Skin epidermis (tissue), 12 donors: ENCODE measurements at regions not wholly inside any gene's neighbourhood (a gene's known extent, or its start where the extent isn't known, plus 50 kb on each side); places are given as distances from the start of the nearest gene placed in this dataset.

Source experiments
- H3K27ac ChIP-seq, 21 experiments: fragments of 200-600 bp; sonication (generic) in 11 of 21; one replicate each; pipeline ENCODE4 v1.5.0; 2020; ENCODE audit warnings: mild to moderate bottlenecking in 3 of 21, inconsistent platforms in 2 of 21, moderate library complexity in 2 of 21
- H3K4me3 ChIP-seq, 7 experiments: fragments of 200-600 bp; sonication (generic) in 2 of 7; one replicate each; pipeline ENCODE4 v1.5.0; 2020; ENCODE audit warnings: inconsistent platforms in 2 of 7, mild to moderate bottlenecking in 2 of 7, moderate library complexity in 1 of 7

- no peak overlapping the region for H3K4me3 ChIP-seq
- no peak overlapping the region for H3K27ac ChIP-seq
Observed at GRCh38 chr9:14403081-14403480, 89.1 kb upstream of the NFIB start.

- Histone ChIP-seq H3K4me3 (no peak overlapping the region), H3K27ac (no peak overlapping the region)
Observed at GRCh38 chr9:14402583-14402982, 88.6 kb upstream of the NFIB start.

- Histone ChIP-seq H3K4me3 (no peak overlapping the region), H3K27ac (no peak overlapping the region)
Observed at GRCh38 chr9:14401911-14402310, 88.0 kb upstream of the NFIB start.

GRCh38 chr9:14400658-14400995 lies 86.7 kb upstream of the NFIB start:
- H3K4me3 ChIP-seq: peak overlapping the region in 1 of 7 experiments; percentile 10
- no peak overlapping the region for H3K27ac ChIP-seq

- Histone ChIP-seq H3K4me3 (peak overlapping the region in 1 of 7 experiments; percentile 10), H3K27ac (peak overlapping the region in 2 of 21 experiments; percentile 23 to 37)
Observed at GRCh38 chr9:14399756-14400657, 86.1 kb upstream of the NFIB start.

GRCh38 chr9:14398473-14398872 lies 84.5 kb upstream of the NFIB start:
- Histone ChIP-seq H3K27ac (no peak overlapping the region), H3K4me3 (no peak overlapping the region)

GRCh38 chr9:14396171-14396570 lies 82.2 kb upstream of the NFIB start:
- Histone ChIP-seq H3K27ac (no peak overlapping the region), H3K4me3 (no peak overlapping the region)

GRCh38 chr9:14395317-14396082 lies 81.6 kb upstream of the NFIB start:
- no peak overlapping the region for H3K4me3 ChIP-seq
- H3K27ac ChIP-seq: no peak overlapping the region

- no peak overlapping the region for H3K4me3 ChIP-seq
- H3K27ac ChIP-seq: no peak overlapping the region
Observed at GRCh38 chr9:14393418-14393817, 79.5 kb upstream of the NFIB start.

GRCh38 chr9:14391620-14392019 lies 77.7 kb upstream of the NFIB start:
- Histone ChIP-seq H3K4me3 (no peak overlapping the region), H3K27ac (no peak overlapping the region)

- H3K27ac ChIP-seq: peak overlapping the region in 1 of 21 experiments; percentile 60
- H3K4me3 ChIP-seq: no peak overlapping the region
Observed at GRCh38 chr9:14389657-14390056, 75.7 kb upstream of the NFIB start.

- no peak overlapping the region for H3K4me3 ChIP-seq
- no peak overlapping the region for H3K27ac ChIP-seq
Observed at GRCh38 chr9:14389146-14389545, 75.2 kb upstream of the NFIB start.

- Histone ChIP-seq H3K27ac (no peak overlapping the region), H3K4me3 (no peak overlapping the region)
Observed at GRCh38 chr9:14383773-14384172, 69.8 kb upstream of the NFIB start.

GRCh38 chr9:14383294-14383693 lies 69.4 kb upstream of the NFIB start:
- no peak overlapping the region for H3K4me3 ChIP-seq
- H3K27ac ChIP-seq: no peak overlapping the region

GRCh38 chr9:14380061-14380836 lies 66.3 kb upstream of the NFIB start:
- Histone ChIP-seq H3K27ac (no peak overlapping the region), H3K4me3 (no peak overlapping the region)

GRCh38 chr9:14379280-14379679 lies 65.3 kb upstream of the NFIB start:
- H3K27ac ChIP-seq: no peak overlapping the region
- no peak overlapping the region for H3K4me3 ChIP-seq

GRCh38 chr9:14373706-14374105 lies 59.8 kb upstream of the NFIB start:
- Histone ChIP-seq H3K4me3 (no peak overlapping the region), H3K27ac (peak overlapping the region in 5 of 21 experiments; percentile 3 to 57 (median 38))

- Histone ChIP-seq H3K4me3 (no peak overlapping the region), H3K27ac (peak overlapping the region in 5 of 21 experiments; percentile 3 to 57 (median 37))
Observed at GRCh38 chr9:14373336-14373666, 59.4 kb upstream of the NFIB start.

GRCh38 chr9:14372437-14373335 lies 58.7 kb upstream of the NFIB start:
- no peak overlapping the region for H3K4me3 ChIP-seq
- H3K27ac ChIP-seq: peak overlapping the region in 6 of 21 experiments; percentile 3 to 57 (median 38)
